ENCODE measurements at regions not wholly inside any gene's neighbourhood (a gene's known extent, or its start where the extent isn't known, plus 50 kb on each side); places are given as distances from the start of the nearest gene placed in this dataset.

DNA sequence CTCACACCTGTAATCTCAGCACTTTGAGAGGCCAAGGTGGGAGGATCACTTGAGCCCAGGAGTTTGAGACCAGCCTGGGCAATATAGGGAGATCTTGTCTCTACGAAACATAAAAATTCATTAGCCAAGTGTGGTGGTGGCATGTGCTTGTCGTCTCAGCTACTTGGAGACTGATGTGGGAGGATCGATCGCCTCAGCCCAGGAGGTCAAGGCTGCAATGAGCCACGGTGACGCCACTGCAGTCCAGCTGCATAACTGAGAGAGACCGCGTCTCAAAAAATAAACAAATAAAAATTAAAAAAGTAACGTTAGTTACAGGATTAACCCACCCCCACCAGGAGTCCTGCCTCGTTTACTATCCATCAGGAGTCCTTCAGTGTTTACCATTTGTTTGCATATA is 345.1 kb downstream of the BTBD3 start:
- no peak for TF ChIP-seq EZH2 (IDR thresholded peaks at IDR 0.05; ENCODE audit: insufficient read depth, low read length)
- TF ChIP-seq, protein P1, sequence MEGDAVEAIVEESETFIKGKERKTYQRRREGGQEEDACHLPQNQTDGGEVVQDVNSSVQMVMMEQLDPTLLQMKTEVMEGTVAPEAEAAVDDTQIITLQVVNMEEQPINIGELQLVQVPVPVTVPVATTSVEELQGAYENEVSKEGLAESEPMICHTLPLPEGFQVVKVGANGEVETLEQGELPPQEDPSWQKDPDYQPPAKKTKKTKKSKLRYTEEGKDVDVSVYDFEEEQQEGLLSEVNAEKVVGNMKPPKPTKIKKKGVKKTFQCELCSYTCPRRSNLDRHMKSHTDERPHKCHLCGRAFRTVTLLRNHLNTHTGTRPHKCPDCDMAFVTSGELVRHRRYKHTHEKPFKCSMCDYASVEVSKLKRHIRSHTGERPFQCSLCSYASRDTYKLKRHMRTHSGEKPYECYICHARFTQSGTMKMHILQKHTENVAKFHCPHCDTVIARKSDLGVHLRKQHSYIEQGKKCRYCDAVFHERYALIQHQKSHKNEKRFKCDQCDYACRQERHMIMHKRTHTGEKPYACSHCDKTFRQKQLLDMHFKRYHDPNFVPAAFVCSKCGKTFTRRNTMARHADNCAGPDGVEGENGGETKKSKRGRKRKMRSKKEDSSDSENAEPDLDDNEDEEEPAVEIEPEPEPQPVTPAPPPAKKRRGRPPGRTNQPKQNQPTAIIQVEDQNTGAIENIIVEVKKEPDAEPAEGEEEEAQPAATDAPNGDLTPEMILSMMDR (IDR thresholded peaks at IDR 0.05; ENCODE audit: insufficient read depth, low read depth, low read length), result no peak
- H3K9ac ChIP-seq (ENCODE audit: low read length), result no peak overlapping the region
- H3K36me3 ChIP-seq (ENCODE audit: insufficient read depth, low read length), result no peaks in the 10 kb centered on the region
- no peak overlapping the region for H3K4me3 ChIP-seq (ENCODE audit: insufficient read depth, low read depth, low read length)
- no peak overlapping the region for H2AFZ ChIP-seq (ENCODE audit: low read depth, low read length)
- Mint-ChIP-seq H3K9me3 (ENCODE audit: unreplicated experiment) (no peaks in the 10 kb centered on the region), H3K4me3 (ENCODE audit: unreplicated experiment) (no peak overlapping the region), H3K27ac (ENCODE audit: unreplicated experiment) (no peak overlapping the region), H3K36me3 (ENCODE audit: low read depth, unreplicated experiment) (no peaks in the 10 kb centered on the region), H3K4me1 (ENCODE audit: low read depth, unreplicated experiment) (no peaks in the 10 kb centered on the region), H3K27me3 (ENCODE audit: low read depth, unreplicated experiment) (no peaks in the 10 kb centered on the region)
- H3K4me1 ChIP-seq (ENCODE audit: insufficient read depth, low read length), result no peaks in the 10 kb centered on the region
- FAIRE-seq (no peak), DNase-seq (ENCODE audit: low read depth) (no peak)
- H4K20me1 ChIP-seq (ENCODE audit: insufficient read depth, low read length), result no peaks in the 10 kb centered on the region
- no peaks in the 10 kb centered on the region for H3K27me3 ChIP-seq (ENCODE audit: insufficient read depth, low read length)
- H3K79me2 ChIP-seq (ENCODE audit: insufficient read depth, low read length), result no peaks in the 10 kb centered on the region
- H3K9me3 ChIP-seq (ENCODE audit: insufficient read depth, low read depth, low read length), result no peaks in the 10 kb centered on the region
- no peak overlapping the region for H3K27ac ChIP-seq (ENCODE audit: low read depth, low read length)
- H3K4me2 ChIP-seq (ENCODE audit: low read length), result no peak overlapping the region

DNA sequence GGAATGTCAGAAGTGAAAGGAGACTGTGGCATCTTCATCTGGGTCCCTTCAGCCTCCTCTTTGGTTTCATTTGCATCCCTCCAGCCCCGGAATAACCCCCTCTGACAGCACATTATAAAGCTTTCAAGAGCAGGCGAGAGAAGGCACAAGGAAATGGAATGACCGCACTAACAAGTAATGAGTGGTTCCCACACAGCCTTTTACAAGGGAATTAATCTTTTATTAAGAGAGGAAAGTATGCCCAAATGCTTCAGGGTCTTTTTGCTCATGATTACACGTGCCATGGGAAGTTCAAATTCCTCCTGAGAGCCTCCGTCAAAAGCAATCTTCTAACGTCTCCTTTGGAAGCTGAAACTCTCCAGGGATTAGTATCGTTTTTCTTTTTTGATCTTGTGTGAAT is 347.0 kb downstream of the BTBD3 start:
- H2AFZ ChIP-seq (ENCODE audit: low read depth, low read length), result no peak overlapping the region
- no peak overlapping the region for H3K9ac ChIP-seq (ENCODE audit: low read length)
- no peaks in the 10 kb centered on the region for H4K20me1 ChIP-seq (ENCODE audit: insufficient read depth, low read length)
- H3K27ac ChIP-seq (ENCODE audit: low read depth, low read length), result no peak overlapping the region
- Mint-ChIP-seq H3K27ac (ENCODE audit: unreplicated experiment) (no peak overlapping the region), H3K9me3 (ENCODE audit: unreplicated experiment) (no peaks in the 10 kb centered on the region), H3K4me1 (ENCODE audit: low read depth, unreplicated experiment) (no peaks in the 10 kb centered on the region), H3K27me3 (ENCODE audit: low read depth, unreplicated experiment) (no peaks in the 10 kb centered on the region), H3K4me3 (ENCODE audit: unreplicated experiment) (no peak overlapping the region), H3K36me3 (ENCODE audit: low read depth, unreplicated experiment) (no peaks in the 10 kb centered on the region)
- TF ChIP-seq, protein P1 (IDR thresholded peaks at IDR 0.05; ENCODE audit: insufficient read depth, low read depth, low read length), result no peak
- no peak for TF ChIP-seq EZH2 (IDR thresholded peaks at IDR 0.05; ENCODE audit: insufficient read depth, low read length)
- no peaks in the 10 kb centered on the region for H3K36me3 ChIP-seq (ENCODE audit: insufficient read depth, low read length)
- no peak overlapping the region for H3K4me2 ChIP-seq (ENCODE audit: low read length)
- DNase-seq (ENCODE audit: low read depth), result no peak
- no peak for FAIRE-seq
- no peaks in the 10 kb centered on the region for H3K4me1 ChIP-seq (ENCODE audit: insufficient read depth, low read length)
- H3K4me3 ChIP-seq (ENCODE audit: insufficient read depth, low read depth, low read length), result no peak overlapping the region
- H3K27me3 ChIP-seq (ENCODE audit: insufficient read depth, low read length), result no peaks in the 10 kb centered on the region
- H3K79me2 ChIP-seq (ENCODE audit: insufficient read depth, low read length), result no peaks in the 10 kb centered on the region
- H3K9me3 ChIP-seq (ENCODE audit: insufficient read depth, low read depth, low read length), result no peaks in the 10 kb centered on the region

DNA sequence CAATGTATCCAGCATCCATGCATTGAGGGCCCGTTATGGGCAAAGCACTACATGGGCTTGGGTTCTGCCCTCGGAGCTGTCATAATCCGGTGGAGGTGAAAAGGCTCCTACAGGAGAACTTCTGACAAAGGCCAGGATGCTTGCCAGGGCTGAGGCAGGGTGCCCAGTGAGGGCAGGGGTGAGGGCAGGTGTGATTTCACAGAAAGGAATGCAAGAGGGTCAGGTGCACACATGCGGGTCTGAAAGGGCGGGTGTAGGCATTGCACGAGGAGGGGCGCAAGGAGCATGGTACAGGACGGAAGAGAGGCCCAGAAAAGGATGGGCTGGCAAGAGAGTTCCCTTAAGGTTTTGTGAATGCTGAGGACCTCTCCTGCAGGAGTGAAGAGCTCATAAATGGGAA is 348.0 kb downstream of the BTBD3 start:
- Histone ChIP-seq H3K4me1 (ENCODE audit: insufficient read depth, low read length) (no peaks in the 10 kb centered on the region), H3K27me3 (ENCODE audit: insufficient read depth, low read length) (no peaks in the 10 kb centered on the region), H3K9ac (ENCODE audit: low read length) (no peak overlapping the region), H3K9me3 (ENCODE audit: insufficient read depth, low read depth, low read length) (no peaks in the 10 kb centered on the region), H3K4me2 (ENCODE audit: low read length) (no peak overlapping the region), H3K79me2 (ENCODE audit: insufficient read depth, low read length) (no peaks in the 10 kb centered on the region), H3K4me3 (ENCODE audit: insufficient read depth, low read depth, low read length) (no peak overlapping the region), H4K20me1 (ENCODE audit: insufficient read depth, low read length) (no peaks in the 10 kb centered on the region), H3K27ac (ENCODE audit: low read depth, low read length) (no peak overlapping the region), H2AFZ (ENCODE audit: low read depth, low read length) (no peak overlapping the region), H3K36me3 (ENCODE audit: insufficient read depth, low read length) (no peaks in the 10 kb centered on the region)
- TF ChIP-seq, protein P1 (IDR thresholded peaks at IDR 0.05; ENCODE audit: insufficient read depth, low read depth, low read length), result no peak
- TF ChIP-seq EZH2 (IDR thresholded peaks at IDR 0.05; ENCODE audit: insufficient read depth, low read length), result no peak
- H3K4me1 Mint-ChIP-seq (ENCODE audit: low read depth, unreplicated experiment), result no peaks in the 10 kb centered on the region
- no peaks in the 10 kb centered on the region for H3K9me3 Mint-ChIP-seq (ENCODE audit: unreplicated experiment)
- H3K27ac Mint-ChIP-seq (ENCODE audit: unreplicated experiment), result no peak overlapping the region
- no peaks in the 10 kb centered on the region for H3K36me3 Mint-ChIP-seq (ENCODE audit: low read depth, unreplicated experiment)
- H3K4me3 Mint-ChIP-seq (ENCODE audit: unreplicated experiment), result no peak overlapping the region
- DNase-seq (ENCODE audit: low read depth) (no peak), FAIRE-seq (no peak)
- no peaks in the 10 kb centered on the region for H3K27me3 Mint-ChIP-seq (ENCODE audit: low read depth, unreplicated experiment)
